ENCODE measurements at regions not wholly inside any gene's neighbourhood (a gene's known extent, or its start where the extent isn't known, plus 50 kb on each side); places are given as distances from the start of the nearest gene placed in this dataset.
A peak's percentile ranks its signal among the peaks of the same experiment; 100 is the strongest.

DNA sequence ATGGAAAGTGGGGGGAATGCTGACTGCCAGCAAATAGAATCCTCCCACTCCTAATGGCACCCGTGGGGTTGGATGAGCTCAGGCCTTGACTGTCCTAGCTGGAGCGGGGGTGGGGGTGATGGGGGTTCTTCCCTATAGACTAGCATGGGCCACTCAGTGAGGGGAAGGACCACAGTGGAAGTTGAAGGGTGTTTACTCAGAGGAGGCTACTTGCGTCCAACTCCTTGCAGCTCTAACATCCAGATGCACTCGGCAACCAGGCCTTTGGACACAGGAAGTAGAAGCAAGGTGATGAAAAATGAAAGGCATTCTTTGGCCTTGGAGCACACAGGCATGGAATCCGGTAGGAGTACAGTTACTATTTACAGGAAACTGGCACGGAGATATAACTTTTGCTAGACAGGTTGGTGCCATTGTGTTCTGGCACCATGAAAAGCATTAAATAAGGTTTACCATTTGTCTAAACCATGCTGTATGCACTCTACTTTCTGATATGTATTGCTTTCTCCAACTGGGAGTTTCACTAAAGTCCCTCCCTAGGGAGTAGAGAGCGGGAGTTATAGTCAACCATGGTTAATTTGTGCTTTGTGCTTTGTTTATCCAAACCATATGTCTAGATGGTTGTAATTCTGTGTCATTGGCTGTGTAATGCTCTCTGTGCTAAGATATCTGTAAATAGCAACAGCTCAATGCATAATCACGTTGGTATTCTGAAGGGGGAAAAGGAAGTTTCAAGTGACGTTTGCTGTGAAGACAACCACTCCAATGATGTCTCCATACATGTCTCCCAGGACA, 125.3 kb downstream of the TSHZ3 start:
- Mint-ChIP-seq H3K4me1 (no peaks in the 10 kb centered on the region), H3K27me3 (ENCODE audit: low read depth) (no peaks in the 10 kb centered on the region), H3K9me3 (peaks cover 17% of the 10 kb centered on the region), H3K36me3 (no peaks in the 10 kb centered on the region), H3K4me3 (no peak overlapping the region), H3K27ac (no peak overlapping the region)
- no peak for ATAC-seq
- ChIA-PET CTCF (no interaction called here), POLR2A (no interaction called here)
- DNase-seq (ENCODE audit: low spot score): no peak
- TF ChIP-seq, protein P1, sequence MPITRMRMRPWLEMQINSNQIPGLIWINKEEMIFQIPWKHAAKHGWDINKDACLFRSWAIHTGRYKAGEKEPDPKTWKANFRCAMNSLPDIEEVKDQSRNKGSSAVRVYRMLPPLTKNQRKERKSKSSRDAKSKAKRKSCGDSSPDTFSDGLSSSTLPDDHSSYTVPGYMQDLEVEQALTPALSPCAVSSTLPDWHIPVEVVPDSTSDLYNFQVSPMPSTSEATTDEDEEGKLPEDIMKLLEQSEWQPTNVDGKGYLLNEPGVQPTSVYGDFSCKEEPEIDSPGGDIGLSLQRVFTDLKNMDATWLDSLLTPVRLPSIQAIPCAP (CRISPR knock-in tag; IDR thresholded peaks at IDR 0.05): no peak
- TF ChIP-seq, protein P2, sequence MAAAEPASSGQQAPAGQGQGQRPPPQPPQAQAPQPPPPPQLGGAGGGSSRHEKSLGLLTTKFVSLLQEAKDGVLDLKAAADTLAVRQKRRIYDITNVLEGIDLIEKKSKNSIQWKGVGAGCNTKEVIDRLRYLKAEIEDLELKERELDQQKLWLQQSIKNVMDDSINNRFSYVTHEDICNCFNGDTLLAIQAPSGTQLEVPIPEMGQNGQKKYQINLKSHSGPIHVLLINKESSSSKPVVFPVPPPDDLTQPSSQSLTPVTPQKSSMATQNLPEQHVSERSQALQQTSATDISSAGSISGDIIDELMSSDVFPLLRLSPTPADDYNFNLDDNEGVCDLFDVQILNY (CRISPR knock-in tag; IDR thresholded peaks at IDR 0.05): no peak
- TF ChIP-seq JAZF1 (CRISPR knock-in tag; IDR thresholded peaks at IDR 0.05) (no peak), ZNF423 (CRISPR knock-in tag; IDR thresholded peaks at IDR 0.05) (no peak), GRHL2 (CRISPR knock-in tag; IDR thresholded peaks at IDR 0.05; ENCODE audit: insufficient replicate concordance, severe bottlenecking) (no peak), CREB1 (CRISPR knock-in tag; IDR thresholded peaks at IDR 0.05) (no peak)
- TF ChIP-seq, protein P3, sequence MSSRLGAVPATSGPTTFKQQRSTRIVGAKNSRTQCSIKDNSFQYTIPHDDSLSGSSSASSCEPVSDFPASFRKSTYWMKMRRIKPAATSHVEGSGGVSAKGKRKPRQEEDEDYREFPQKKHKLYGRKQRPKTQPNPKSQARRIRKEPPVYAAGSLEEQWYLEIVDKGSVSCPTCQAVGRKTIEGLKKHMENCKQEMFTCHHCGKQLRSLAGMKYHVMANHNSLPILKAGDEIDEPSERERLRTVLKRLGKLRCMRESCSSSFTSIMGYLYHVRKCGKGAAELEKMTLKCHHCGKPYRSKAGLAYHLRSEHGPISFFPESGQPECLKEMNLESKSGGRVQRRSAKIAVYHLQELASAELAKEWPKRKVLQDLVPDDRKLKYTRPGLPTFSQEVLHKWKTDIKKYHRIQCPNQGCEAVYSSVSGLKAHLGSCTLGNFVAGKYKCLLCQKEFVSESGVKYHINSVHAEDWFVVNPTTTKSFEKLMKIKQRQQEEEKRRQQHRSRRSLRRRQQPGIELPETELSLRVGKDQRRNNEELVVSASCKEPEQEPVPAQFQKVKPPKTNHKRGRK (CRISPR knock-in tag; IDR thresholded peaks at IDR 0.05; ENCODE audit: borderline replicate concordance): no peak
- TF ChIP-seq, protein P4, sequence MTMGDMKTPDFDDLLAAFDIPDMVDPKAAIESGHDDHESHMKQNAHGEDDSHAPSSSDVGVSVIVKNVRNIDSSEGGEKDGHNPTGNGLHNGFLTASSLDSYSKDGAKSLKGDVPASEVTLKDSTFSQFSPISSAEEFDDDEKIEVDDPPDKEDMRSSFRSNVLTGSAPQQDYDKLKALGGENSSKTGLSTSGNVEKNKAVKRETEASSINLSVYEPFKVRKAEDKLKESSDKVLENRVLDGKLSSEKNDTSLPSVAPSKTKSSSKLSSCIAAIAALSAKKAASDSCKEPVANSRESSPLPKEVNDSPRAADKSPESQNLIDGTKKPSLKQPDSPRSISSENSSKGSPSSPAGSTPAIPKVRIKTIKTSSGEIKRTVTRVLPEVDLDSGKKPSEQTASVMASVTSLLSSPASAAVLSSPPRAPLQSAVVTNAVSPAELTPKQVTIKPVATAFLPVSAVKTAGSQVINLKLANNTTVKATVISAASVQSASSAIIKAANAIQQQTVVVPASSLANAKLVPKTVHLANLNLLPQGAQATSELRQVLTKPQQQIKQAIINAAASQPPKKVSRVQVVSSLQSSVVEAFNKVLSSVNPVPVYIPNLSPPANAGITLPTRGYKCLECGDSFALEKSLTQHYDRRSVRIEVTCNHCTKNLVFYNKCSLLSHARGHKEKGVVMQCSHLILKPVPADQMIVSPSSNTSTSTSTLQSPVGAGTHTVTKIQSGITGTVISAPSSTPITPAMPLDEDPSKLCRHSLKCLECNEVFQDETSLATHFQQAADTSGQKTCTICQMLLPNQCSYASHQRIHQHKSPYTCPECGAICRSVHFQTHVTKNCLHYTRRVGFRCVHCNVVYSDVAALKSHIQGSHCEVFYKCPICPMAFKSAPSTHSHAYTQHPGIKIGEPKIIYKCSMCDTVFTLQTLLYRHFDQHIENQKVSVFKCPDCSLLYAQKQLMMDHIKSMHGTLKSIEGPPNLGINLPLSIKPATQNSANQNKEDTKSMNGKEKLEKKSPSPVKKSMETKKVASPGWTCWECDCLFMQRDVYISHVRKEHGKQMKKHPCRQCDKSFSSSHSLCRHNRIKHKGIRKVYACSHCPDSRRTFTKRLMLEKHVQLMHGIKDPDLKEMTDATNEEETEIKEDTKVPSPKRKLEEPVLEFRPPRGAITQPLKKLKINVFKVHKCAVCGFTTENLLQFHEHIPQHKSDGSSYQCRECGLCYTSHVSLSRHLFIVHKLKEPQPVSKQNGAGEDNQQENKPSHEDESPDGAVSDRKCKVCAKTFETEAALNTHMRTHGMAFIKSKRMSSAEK (CRISPR knock-in tag; IDR thresholded peaks at IDR 0.05; ENCODE audit: borderline replicate concordance): no peak
- TF ChIP-seq, protein P5, sequence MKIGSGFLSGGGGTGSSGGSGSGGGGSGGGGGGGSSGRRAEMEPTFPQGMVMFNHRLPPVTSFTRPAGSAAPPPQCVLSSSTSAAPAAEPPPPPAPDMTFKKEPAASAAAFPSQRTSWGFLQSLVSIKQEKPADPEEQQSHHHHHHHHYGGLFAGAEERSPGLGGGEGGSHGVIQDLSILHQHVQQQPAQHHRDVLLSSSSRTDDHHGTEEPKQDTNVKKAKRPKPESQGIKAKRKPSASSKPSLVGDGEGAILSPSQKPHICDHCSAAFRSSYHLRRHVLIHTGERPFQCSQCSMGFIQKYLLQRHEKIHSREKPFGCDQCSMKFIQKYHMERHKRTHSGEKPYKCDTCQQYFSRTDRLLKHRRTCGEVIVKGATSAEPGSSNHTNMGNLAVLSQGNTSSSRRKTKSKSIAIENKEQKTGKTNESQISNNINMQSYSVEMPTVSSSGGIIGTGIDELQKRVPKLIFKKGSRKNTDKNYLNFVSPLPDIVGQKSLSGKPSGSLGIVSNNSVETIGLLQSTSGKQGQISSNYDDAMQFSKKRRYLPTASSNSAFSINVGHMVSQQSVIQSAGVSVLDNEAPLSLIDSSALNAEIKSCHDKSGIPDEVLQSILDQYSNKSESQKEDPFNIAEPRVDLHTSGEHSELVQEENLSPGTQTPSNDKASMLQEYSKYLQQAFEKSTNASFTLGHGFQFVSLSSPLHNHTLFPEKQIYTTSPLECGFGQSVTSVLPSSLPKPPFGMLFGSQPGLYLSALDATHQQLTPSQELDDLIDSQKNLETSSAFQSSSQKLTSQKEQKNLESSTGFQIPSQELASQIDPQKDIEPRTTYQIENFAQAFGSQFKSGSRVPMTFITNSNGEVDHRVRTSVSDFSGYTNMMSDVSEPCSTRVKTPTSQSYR (CRISPR knock-in tag; IDR thresholded peaks at IDR 0.05): no peak

DNA sequence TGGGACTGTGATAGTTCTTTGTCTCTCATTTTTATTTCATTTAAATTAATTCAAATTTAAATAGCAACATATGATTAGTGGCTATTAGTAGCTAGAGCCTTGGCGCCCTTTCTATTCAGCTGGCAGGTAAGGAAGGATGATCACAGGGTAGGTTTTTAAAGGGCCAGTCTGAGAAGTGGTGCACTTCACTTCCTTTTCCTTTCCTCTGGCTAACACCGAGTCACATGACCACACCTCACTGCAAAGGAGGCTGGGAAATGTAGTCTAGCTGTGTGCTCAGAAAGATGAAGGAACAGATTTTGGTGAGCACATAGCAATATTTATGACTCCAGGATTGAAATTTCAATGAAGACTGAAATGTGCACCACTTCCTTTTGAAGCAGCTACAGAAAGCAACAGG, 128.7 kb downstream of the TSHZ3 start:
- ATAC-seq (peak; percentile 86), DNase-seq (ENCODE audit: low spot score) (no peak)
- Mint-ChIP-seq H3K27me3 (ENCODE audit: low read depth) (no peaks in the 10 kb centered on the region), H3K27ac (no peak overlapping the region), H3K36me3 (no peaks in the 10 kb centered on the region), H3K4me3 (no peak overlapping the region), H3K9me3 (peaks cover 17% of the 10 kb centered on the region), H3K4me1 (no peaks in the 10 kb centered on the region)
- CTCF ChIA-PET: interaction anchor here (1.1 kb wide), 1 partner anchor 166 kb away, joined by 5 read pairs; no protein-coding TSS in a partner anchor
- POLR2A ChIA-PET: no interaction called here
- TF ChIP-seq, protein P6, sequence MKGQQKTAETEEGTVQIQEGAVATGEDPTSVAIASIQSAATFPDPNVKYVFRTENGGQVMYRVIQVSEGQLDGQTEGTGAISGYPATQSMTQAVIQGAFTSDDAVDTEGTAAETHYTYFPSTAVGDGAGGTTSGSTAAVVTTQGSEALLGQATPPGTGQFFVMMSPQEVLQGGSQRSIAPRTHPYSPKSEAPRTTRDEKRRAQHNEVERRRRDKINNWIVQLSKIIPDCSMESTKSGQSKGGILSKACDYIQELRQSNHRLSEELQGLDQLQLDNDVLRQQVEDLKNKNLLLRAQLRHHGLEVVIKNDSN (CRISPR knock-in tag; IDR thresholded peaks at IDR 0.05): peak; percentile 94
- TF ChIP-seq, protein P7, sequence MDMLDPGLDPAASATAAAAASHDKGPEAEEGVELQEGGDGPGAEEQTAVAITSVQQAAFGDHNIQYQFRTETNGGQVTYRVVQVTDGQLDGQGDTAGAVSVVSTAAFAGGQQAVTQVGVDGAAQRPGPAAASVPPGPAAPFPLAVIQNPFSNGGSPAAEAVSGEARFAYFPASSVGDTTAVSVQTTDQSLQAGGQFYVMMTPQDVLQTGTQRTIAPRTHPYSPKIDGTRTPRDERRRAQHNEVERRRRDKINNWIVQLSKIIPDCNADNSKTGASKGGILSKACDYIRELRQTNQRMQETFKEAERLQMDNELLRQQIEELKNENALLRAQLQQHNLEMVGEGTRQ (CRISPR knock-in tag; IDR thresholded peaks at IDR 0.05): peak; percentile 94
- TF ChIP-seq ZNF396 (CRISPR knock-in tag; IDR thresholded peaks at IDR 0.05; ENCODE audit: borderline replicate concordance): no peak
